GM13976 (cell line): ENCODE measurements at regions not wholly inside any gene's neighbourhood (a gene's known extent, or its start where the extent isn't known, plus 50 kb on each side); places are given as distances from the start of the nearest gene placed in this dataset.

ENCODE experiments used
- DNase-seq: peaks from one replicate; pipeline ENCODE4 v3.0.0; 2012; ENCODE audit warnings: low spot score
- in situ Hi-C: fragments of 300-500 bp; cut with MboI; formaldehyde crosslinking; loops from one replicate; pipeline ENCODE4 v1.12.0; 2022; ENCODE audit warnings: low sequenced_read_pairs, mixed read lengths, inconsistent platforms; ENCODE audit not compliant: unreplicated experiment
- TF ChIP-seq, protein P1 (sequence below): IDR thresholded peaks from 2 replicates; pipeline ENCODE4 v1.5.1; 2012; ENCODE audit warnings: borderline replicate concordance, mild to moderate bottlenecking; ENCODE audit not compliant: insufficient read depth; ENCODE audit errors: extremely low read depth, missing control alignments, control extremely low read depth

- in situ Hi-C loops: no loop called here
- TF ChIP-seq, protein P1, sequence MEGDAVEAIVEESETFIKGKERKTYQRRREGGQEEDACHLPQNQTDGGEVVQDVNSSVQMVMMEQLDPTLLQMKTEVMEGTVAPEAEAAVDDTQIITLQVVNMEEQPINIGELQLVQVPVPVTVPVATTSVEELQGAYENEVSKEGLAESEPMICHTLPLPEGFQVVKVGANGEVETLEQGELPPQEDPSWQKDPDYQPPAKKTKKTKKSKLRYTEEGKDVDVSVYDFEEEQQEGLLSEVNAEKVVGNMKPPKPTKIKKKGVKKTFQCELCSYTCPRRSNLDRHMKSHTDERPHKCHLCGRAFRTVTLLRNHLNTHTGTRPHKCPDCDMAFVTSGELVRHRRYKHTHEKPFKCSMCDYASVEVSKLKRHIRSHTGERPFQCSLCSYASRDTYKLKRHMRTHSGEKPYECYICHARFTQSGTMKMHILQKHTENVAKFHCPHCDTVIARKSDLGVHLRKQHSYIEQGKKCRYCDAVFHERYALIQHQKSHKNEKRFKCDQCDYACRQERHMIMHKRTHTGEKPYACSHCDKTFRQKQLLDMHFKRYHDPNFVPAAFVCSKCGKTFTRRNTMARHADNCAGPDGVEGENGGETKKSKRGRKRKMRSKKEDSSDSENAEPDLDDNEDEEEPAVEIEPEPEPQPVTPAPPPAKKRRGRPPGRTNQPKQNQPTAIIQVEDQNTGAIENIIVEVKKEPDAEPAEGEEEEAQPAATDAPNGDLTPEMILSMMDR: no peak
- no peak for DNase-seq
Measured at GRCh38 chr1:234674218-234674815, 64.3 kb upstream of the IRF2BP2 start.

DNA sequence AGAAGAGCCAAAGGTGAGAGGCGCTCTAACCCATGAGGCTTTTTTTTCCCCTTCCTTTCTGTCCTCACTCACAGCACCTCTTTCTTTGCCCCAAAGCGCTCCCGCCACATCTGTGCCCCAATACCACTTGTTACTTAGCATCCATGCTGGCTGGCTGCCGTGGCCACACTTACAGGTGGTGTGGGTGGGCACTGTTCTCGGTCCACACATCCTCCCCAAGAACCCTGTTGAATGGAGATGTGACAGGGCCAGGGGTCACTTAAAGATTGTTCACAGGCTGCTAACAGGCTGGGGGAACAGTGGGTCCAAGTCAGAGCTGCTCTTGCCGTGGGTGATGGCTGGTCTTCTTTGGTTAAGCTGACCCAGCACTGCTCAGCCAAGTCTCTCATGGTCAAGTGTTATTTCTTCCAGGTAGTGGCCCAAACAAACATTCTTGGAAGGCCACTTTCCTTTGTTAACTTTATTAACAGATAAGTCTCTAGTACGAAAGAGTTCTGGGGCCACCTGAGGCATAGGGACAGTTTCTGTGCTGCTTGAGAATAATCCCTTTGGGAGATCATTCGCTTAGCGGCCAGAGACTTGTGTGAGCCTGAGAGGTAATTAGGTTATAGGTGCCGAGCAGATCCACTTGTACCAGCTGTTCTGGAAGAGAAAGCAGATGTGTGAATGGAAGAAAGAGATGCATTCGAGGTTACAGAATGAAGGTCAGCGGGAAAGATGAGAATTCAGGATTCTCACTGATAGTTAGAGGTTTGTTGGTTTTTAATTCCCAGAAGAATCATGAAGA lies 62.6 kb upstream of the IRF2BP2 start:
- TF ChIP-seq, protein P1: no peak
- in situ Hi-C loops: no loop called here
- DNase-seq: no peak

DNA sequence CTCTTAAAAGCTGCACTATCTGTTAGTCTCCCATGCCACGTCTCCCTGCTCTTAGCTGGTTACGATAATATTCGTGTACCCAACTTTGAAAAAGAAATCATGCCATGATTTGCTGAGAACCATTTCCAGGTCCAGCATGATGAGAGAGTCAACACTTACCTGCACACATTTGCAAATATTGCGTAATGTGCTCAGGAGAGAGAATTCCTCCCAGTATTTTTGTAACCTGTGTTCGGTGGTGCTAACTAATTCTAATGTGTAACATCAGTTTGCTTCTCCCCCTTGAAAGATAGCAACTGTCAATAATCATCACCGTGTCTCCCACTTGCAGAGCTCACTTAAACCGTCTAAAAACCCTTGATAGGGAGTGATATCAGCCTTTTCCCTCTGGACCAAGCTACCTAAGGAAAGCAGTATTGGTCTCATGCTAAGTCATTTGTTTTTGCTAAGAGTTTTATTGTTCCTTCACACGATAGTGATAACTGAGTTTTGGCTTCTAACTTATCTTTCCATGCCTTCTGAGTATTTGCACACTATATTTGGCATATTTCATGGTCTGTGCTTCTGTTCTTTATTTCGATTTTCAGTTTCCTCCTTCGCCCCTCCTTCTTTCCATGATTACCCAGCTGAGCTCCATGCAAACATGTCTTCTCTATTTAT lies 61.1 kb upstream of the IRF2BP2 start:
- peak; percentile 39 for DNase-seq

GRCh38 chr1:234669499-234669898 lies 59.5 kb upstream of the IRF2BP2 start:
- TF ChIP-seq, protein P1: no peak
- no peak for DNase-seq
- in situ Hi-C loops: no loop called here

More for the DNA sequence above, 61.1 kb upstream of the IRF2BP2 start:
- in situ Hi-C loops: no loop called here
- TF ChIP-seq, protein P1: no peak

DNA sequence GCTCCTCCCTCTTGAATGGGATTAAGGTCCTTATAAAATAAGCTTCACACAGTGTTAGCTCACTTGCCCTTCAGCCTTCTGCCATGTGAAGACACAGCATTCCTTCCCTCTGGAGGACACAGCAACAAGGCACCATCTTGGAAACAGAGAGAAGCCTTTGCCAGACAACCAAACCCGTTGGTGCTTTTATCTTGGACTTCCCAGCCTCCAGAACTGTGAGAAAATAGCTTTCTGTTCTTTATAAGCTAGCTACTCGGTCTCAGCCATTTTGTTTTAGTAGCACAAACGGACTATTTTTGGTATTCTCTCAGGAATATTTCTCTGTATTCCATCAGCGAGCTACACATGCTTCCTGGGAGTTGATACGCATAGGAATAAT lies 58.6 kb upstream of the IRF2BP2 start:
- DNase-seq: no peak
- TF ChIP-seq, protein P1: no peak
- in situ Hi-C loops: no loop called here

- in situ Hi-C loops: no loop called here
- TF ChIP-seq, protein P1: no peak
- DNase-seq: no peak
Measured at GRCh38 chr1:234667600-234668576, 57.9 kb upstream of the IRF2BP2 start.
